B cell (primary cell): ENCODE measurements at regions not wholly inside any gene's neighbourhood (a gene's known extent, or its start where the extent isn't known, plus 50 kb on each side); places are given as distances from the start of the nearest gene placed in this dataset.

Experiments
- ATAC-seq: fragments of 200-7000 bp; cut with Tn5 transposase; one replicate; pipeline ENCODE4 v1.10.0; 2021; ENCODE audit warnings: low read depth, mild to moderate bottlenecking, moderate number of reproducible peaks, moderate library complexity
- CTCF ChIA-PET: fragments of 350-600 bp; sonication (Branson Sonifier 250); formaldehyde crosslinking; loops from one replicate; lab custom pipeline; 2021; ENCODE audit warnings: antibody characterized with exemption, inconsistent platforms; lab: Charles Lee
- POLR2A ChIA-PET: fragments of 350-600 bp; sonication (Branson Sonifier 250); formaldehyde crosslinking; loops from one replicate; lab custom pipeline; 2021; ENCODE audit warnings: antibody characterized with exemption; lab: Charles Lee
- DNase-seq: peaks from one replicate; pipeline ENCODE4 v3.0.0; 2013
- H2AFZ ChIP-seq: 2 replicates; pipeline ENCODE4 v1.6.1; 2012; ENCODE audit warnings: mild to moderate bottlenecking, low read depth, low read length; ENCODE audit not compliant: insufficient read depth, poor library complexity, severe bottlenecking
- H3K27ac ChIP-seq, 2 donors: 1 replicate in 1 of 2; 2 replicates in 1 of 2; pipeline ENCODE4 v1.5.1; 2012 to 2013; ENCODE audit warnings: low read length in 2 of 2, mild to moderate bottlenecking in 2 of 2, moderate library complexity in 1 of 2
- H3K27me3 ChIP-seq, 4 experiments: fragments of 200-600 bp in 1 of 4; sonication (generic) in 1 of 4; replicated peaks in 1 of 4; 1 replicate in 2 of 4; 2 replicates in 2 of 4; pipeline versions ENCODE4 v1.6.1 to v1.7.0; 2013 to 2016; ENCODE audit warnings: low read length in 3 of 4, mild to moderate bottlenecking in 2 of 4, mixed read lengths in 1 of 4, moderate library complexity in 1 of 4; ENCODE audit not compliant: insufficient read depth in 4 of 4, control insufficient read depth in 3 of 4; ENCODE audit errors: control extremely low read depth in 1 of 4
- H3K36me3 ChIP-seq, 2 experiments: replicated peaks in 1 of 2; 1 replicate in 1 of 2; 2 replicates in 1 of 2; pipeline versions ENCODE4 v1.6.1 to v1.7.1; 2013; ENCODE audit warnings: low read length in 1 of 2; ENCODE audit not compliant: insufficient read depth in 2 of 2, control insufficient read depth in 1 of 2; ENCODE audit errors: control extremely low read depth in 1 of 2, extremely low read depth in 1 of 2
- H3K4me1 ChIP-seq, 2 donors: fragments of 200-600 bp in 1 of 2; sonication (generic) in 1 of 2; 1 replicate in 1 of 2; 2 replicates in 1 of 2; pipeline versions ENCODE4 v1.5.1 to v1.6.1; 2013 to 2017; ENCODE audit warnings: low read length in 2 of 2; ENCODE audit not compliant: control insufficient read depth in 2 of 2, insufficient read depth in 2 of 2
- H3K4me2 ChIP-seq: replicated peaks from 2 replicates; pipeline ENCODE3; 2012; ENCODE audit warnings: mild to moderate bottlenecking, low read depth, low read length; ENCODE audit not compliant: poor library complexity, severe bottlenecking
- H3K4me3 ChIP-seq, 5 experiments: fragments of 200-600 bp in 1 of 5; sonication (generic) in 1 of 5; 1 replicate in 3 of 5; 2 replicates in 2 of 5; pipeline versions ENCODE4 v1.5.1 to v1.7.0; 2011 to 2016; ENCODE audit warnings: low read length in 4 of 5, mild to moderate bottlenecking in 4 of 5, low read depth in 2 of 5, control low read depth in 1 of 5, moderate library complexity in 1 of 5; ENCODE audit not compliant: insufficient read depth in 1 of 5; ENCODE audit errors: control extremely low read depth in 1 of 5, extremely low read depth in 1 of 5
- H3K79me2 ChIP-seq: fragments of 200-600 bp; sonication (generic); one replicate; pipeline ENCODE4 v1.6.0; 2016; ENCODE audit warnings: low read length; ENCODE audit not compliant: control insufficient read depth, insufficient read depth
- H3K9ac ChIP-seq: fragments of 200-600 bp; sonication (generic); 2 replicates; pipeline ENCODE4 v1.6.1; 2017; ENCODE audit warnings: mild to moderate bottlenecking, low read length, moderate library complexity
- H3K9me3 ChIP-seq, 3 donors: one replicate each; pipeline versions ENCODE4 v1.6.1 to v1.7.1; 2013; ENCODE audit warnings: low read length in 2 of 3; ENCODE audit not compliant: control insufficient read depth in 2 of 3, insufficient read depth in 1 of 3; ENCODE audit errors: control extremely low read depth in 1 of 3
- H4K20me1 ChIP-seq: 2 replicates; pipeline ENCODE4 v1.6.0; 2012; ENCODE audit warnings: mild to moderate bottlenecking, low read length; ENCODE audit not compliant: insufficient read depth, control insufficient read depth, poor library complexity, severe bottlenecking
- H3K27ac Mint-ChIP-seq: one replicate; pipeline ENCODE4 v1.8.0; 2021; ENCODE audit warnings: mixed read lengths
- H3K27me3 Mint-ChIP-seq: one replicate; pipeline ENCODE4 v1.8.0; 2021; ENCODE audit warnings: mixed read lengths
- H3K4me1 Mint-ChIP-seq: one replicate; pipeline ENCODE4 v1.8.0; 2021; ENCODE audit warnings: mixed read lengths
- H3K4me3 Mint-ChIP-seq: one replicate; pipeline ENCODE4 v1.8.0; 2021; ENCODE audit warnings: mixed read lengths
- H3K9me3 Mint-ChIP-seq: one replicate; pipeline ENCODE4 v1.8.0; 2022; ENCODE audit warnings: mixed read lengths; ENCODE audit not compliant: insufficient read depth
- CTCF ChIP-seq: fragments of 200-600 bp; IDR thresholded peaks from one replicate; pipeline ENCODE4 v1.8.0; 2022; ENCODE audit warnings: antibody characterized with exemption, mild to moderate bottlenecking
- EZH2 ChIP-seq: IDR thresholded peaks from 2 replicates; pipeline ENCODE4 v1.6.1; 2012; ENCODE audit warnings: borderline replicate concordance, low read depth, mild to moderate bottlenecking, moderate library complexity, low read length; ENCODE audit not compliant: insufficient read depth, poor library complexity, severe bottlenecking
- WGBS: methylation state at CpG from one replicate; pipeline ENCODE4 v1.1.5; 2013; ENCODE audit warnings: missing lambda C conversion rate; ENCODE audit not compliant: insufficient coverage; 5-methylcytosine and 5-hydroxymethylcytosine counted together
- intact Hi-C: fragments of 100-400 bp; cut with micrococcal nuclease; formaldehyde crosslinking; loops from one replicate; pipeline ENCODE4 v1.10.0; 2022

- intact Hi-C loops, result no loop called here
- Histone ChIP-seq H3K27ac (no peak overlapping the region), H3K4me2 (no peak overlapping the region), H3K36me3 (no peaks in the 10 kb centered on the region), H4K20me1 (no peaks in the 10 kb centered on the region), H2AFZ (no peak overlapping the region), H3K27me3 (no peaks in the 10 kb centered on the region), H3K79me2 (no peaks in the 10 kb centered on the region), H3K9ac (no peak overlapping the region), H3K4me1 (no peaks in the 10 kb centered on the region), H3K9me3 (peaks cover 0 to 45% (median 0%) of the 10 kb centered on the region in 3 donors), H3K4me3 (no peak overlapping the region)
- Mint-ChIP-seq H3K4me3 (no peak overlapping the region), H3K4me1 (no peaks in the 10 kb centered on the region), H3K27ac (no peak overlapping the region), H3K9me3 (no peaks in the 10 kb centered on the region), H3K27me3 (peaks cover 6% of the 10 kb centered on the region)
- ATAC-seq (no peak), DNase-seq (no peak)
- ChIA-PET POLR2A (no interaction called here), CTCF (no interaction called here)
- 76% methylated on average over 23 of the region's 23 CpGs for WGBS
- TF ChIP-seq CTCF (no peak), EZH2 (no peak)
These were observed 97.9 kb downstream of the CPZ start for GRCh38 chr4:8690216-8691150.

- H3K4me2 ChIP-seq, result no peak overlapping the region
- H3K27me3 ChIP-seq, result no peaks in the 10 kb centered on the region
- TF ChIP-seq CTCF (no peak), EZH2 (no peak)
- ChIA-PET POLR2A (no interaction called here), CTCF (no interaction called here)
- H4K20me1 ChIP-seq, result no peaks in the 10 kb centered on the region
- no peak overlapping the region for H3K4me3 Mint-ChIP-seq
- no peak for DNase-seq
- no peak for ATAC-seq
- H3K4me1 Mint-ChIP-seq, result no peaks in the 10 kb centered on the region
- no peak overlapping the region for H2AFZ ChIP-seq
- no peaks in the 10 kb centered on the region for H3K36me3 ChIP-seq
- H3K79me2 ChIP-seq, result no peaks in the 10 kb centered on the region
- no peak overlapping the region for H3K9ac ChIP-seq
- H3K27ac ChIP-seq, result no peak overlapping the region
- no peak overlapping the region for H3K4me3 ChIP-seq
- intact Hi-C loops, result no loop called here
- peaks cover 0 to 41% (median 0%) of the 10 kb centered on the region in 3 donors for H3K9me3 ChIP-seq
- no peaks in the 10 kb centered on the region for H3K4me1 ChIP-seq
- H3K27ac Mint-ChIP-seq, result no peak overlapping the region
- peaks cover 6% of the 10 kb centered on the region for H3K27me3 Mint-ChIP-seq
- H3K9me3 Mint-ChIP-seq, result no peaks in the 10 kb centered on the region
- 87% methylated on average over 8 of the region's 8 CpGs for WGBS
These were observed 97.2 kb downstream of the CPZ start for GRCh38 chr4:8689741-8690140.
